HG03103 (cell line): ENCODE measurements at regions not wholly inside any gene's neighbourhood (a gene's known extent, or its start where the extent isn't known, plus 50 kb on each side); places are given as distances from the start of the nearest gene placed in this dataset.
A peak's percentile ranks its signal among the peaks of the same experiment; 100 is the strongest.
"Not testable (repeated sequence)": the region's sequence is repeated elsewhere in the genome, so short reads cannot be mapped to it uniquely, and the experiment has no call there.

ENCODE experiments used
- ATAC-seq: cut with Tn5 transposase; IDR thresholded peaks from one replicate; pipeline ENCODE4 v1.9.1; 2021; ENCODE audit warnings: low read depth; ENCODE audit not compliant: unreplicated experiment

DNA sequence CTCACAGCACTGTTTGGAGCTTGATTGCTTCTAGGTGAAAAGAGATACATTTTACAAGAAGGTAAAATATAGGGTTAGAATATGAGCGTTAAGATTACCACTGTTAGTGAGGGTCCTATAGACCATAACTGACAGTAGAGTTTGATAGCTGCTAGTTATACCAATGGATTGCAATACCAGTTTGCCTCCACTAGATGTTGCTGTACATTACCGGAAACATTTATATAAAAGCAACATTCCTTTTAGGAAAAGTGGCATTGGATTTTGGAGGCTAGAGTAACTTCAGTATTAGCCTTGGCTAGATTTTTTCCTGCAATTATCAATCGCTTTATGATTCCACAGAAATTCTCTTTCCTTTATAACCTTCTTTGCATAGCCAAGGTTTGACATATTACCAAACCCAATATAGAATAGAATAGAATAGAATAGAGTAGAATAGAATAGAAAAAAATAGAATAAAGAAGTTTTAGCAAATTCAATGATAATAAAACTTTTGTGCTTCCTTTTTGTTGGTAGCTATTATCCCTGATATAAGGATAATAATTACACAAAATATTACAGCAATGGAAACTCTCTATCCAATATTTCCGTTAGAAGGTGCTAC lies 1093.6 kb upstream of the ALCAM start:
- ATAC-seq = peak; percentile 79

DNA sequence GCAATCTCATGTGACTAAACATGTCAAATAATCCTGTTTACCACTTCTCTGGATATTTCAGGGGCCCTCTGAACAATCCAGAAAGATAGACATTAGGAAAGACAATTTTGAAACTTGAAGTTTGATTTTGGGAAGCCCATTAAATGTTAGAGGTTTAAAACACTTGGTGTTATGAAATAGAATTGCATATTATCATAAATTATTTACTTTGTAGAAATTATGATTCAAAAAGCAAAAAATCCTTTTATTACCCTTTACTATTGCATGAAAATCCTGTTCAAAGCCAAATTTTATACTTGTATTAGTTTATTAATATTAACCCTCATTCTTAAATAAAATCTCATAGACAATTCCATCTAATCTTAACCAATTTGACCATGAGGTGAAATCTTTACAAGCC lies 1091.5 kb upstream of the ALCAM start:
- no peak for ATAC-seq

- no peak for ATAC-seq
Measured at GRCh38 chr3:104279617-104280016, 1087.1 kb upstream of the ALCAM start.

DNA sequence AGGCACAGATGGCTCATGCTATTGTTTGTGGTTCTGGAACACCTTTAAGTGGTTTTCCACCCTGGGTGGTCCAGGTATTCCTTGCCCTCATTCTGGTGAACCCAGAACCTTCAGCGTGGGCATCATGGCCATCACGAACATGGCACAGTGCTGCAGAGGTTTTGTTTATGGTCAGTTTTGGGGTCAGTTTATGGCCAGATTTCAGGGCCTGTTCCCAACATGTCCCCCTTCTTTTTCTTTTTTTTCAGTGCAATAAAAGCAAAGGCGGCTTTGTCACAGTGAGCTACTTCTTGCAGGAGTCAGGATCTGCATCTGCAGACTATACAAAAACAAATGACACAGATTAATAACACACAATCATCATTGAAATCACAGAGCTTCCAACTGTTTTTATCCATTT lies 1085.0 kb upstream of the ALCAM start:
- ATAC-seq = no peak

GRCh38 chr3:104286645-104287044 lies 1080.1 kb upstream of the ALCAM start:
- no peak for ATAC-seq

- ATAC-seq = no peak
Measured at GRCh38 chr3:104291437-104291851, 1075.3 kb upstream of the ALCAM start.

GRCh38 chr3:104291878-104292277 lies 1074.8 kb upstream of the ALCAM start:
- ATAC-seq = no peak

GRCh38 chr3:104297617-104298016 lies 1069.1 kb upstream of the ALCAM start:
- no peak for ATAC-seq

DNA sequence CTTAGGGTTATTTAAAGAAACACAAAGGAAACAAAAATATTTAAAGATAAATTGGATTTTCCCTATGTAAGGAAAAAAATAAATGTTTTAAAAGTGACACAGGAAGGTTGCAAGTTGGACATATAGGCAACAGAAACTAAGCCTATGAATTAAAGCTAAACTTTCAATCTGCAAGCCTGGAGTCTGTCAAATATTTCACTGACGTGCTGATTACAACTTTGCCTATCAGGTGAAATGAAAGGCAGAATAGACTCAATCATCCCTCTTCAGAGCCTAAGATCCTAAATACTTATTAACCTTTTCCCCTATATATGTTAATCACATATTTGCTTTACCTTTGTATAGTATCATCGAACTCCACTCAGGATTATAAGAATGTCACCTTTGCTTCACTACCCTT lies 1068.0 kb upstream of the ALCAM start:
- no peak for ATAC-seq

- no peak for ATAC-seq
Measured at GRCh38 chr3:104316118-104316517, 1050.6 kb upstream of the ALCAM start.

- no peak for ATAC-seq
Measured at GRCh38 chr3:104323226-104323625, 1043.5 kb upstream of the ALCAM start.

DNA sequence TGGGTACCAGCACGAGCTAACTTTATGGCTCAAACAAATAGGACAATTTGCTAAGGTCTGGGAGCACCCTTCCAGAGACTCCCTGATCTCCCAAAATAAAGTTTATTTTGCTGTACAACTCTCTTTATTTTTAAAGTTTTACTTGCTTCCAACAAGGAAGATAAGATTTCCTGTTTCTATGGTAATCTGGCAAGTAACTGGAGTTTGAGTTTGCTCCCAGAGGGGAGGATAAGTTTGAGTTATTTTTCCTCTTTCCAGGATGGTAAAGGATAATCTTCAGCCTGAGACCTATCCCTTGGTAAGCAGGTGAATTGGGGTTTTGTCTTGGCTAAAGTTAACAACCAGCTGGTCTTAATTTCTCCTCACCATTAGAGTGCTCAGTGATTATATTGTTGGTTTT lies 1019.4 kb upstream of the ALCAM start:
- ATAC-seq = no peak

DNA sequence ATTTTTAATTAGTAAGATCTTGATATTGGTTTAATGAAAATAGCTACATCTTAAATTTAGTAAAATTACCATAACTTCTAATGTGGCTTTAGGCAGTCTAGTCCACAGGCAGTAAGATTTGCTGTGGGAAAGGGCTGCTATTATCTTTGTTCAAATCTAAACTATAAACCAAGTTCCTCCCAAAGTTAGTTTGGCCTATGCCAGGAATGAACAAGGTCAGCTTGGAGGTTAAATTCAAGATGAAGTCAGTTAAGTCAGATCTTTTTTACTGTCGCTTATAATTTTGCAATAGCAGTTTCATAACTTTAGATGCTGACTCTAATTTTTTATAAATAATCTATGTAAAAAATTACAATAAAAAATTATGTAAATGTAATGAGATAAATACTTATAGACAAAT lies 1016.9 kb upstream of the ALCAM start:
- ATAC-seq = no peak

- no peak for ATAC-seq
Measured at GRCh38 chr3:104353951-104354350, 1012.8 kb upstream of the ALCAM start.

DNA sequence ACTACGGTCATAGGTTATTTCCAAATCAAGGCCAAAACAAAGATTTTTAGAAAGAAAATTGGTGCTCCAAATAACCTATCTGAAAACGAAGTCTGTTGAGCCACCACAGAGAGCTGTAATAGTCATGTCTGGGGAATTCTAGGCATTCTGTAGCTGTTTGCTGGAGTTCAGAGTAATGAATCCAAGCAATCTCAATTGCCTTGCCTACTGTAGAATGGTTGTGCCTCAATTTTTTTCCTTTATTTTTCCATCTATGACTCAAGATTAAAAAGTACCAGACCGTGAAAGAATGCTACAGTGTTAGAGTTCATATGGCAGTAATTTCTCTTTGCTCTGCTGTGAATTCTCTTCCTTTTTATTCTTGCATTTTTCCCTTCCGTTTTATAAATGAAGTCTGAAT lies 1007.2 kb upstream of the ALCAM start:
- ATAC-seq = no peak

GRCh38 chr3:104360038-104360437 lies 1006.7 kb upstream of the ALCAM start:
- no peak for ATAC-seq

DNA sequence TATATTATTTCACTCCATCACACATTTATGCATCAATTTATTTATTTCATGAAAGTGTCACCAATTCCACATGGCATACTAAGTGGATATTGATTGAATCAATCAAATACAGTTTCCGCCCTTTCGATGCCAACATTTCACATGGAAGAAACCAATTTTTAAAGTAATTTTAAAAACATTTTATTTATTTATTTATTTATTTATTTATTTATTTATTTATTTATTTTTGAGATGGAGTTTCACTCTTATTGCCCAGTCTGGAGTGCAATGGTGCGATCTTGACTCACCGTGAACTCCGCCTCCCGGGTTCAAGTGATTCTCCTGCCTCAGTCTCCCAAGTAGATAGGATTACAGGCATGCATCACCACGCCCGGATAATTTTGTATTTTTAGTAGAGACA lies 1005.0 kb upstream of the ALCAM start:
- ATAC-seq = not testable (repeated sequence)

GRCh38 chr3:104362319-104362718 lies 1004.4 kb upstream of the ALCAM start:
- no peak for ATAC-seq

GRCh38 chr3:104367000-104367399 lies 999.7 kb upstream of the ALCAM start:
- no peak for ATAC-seq

GRCh38 chr3:104368760-104369159 lies 997.9 kb upstream of the ALCAM start:
- no peak for ATAC-seq

- ATAC-seq = no peak
Measured at GRCh38 chr3:104385421-104385820, 981.3 kb upstream of the ALCAM start.

GRCh38 chr3:104388619-104389018 lies 978.1 kb upstream of the ALCAM start:
- no peak for ATAC-seq

DNA sequence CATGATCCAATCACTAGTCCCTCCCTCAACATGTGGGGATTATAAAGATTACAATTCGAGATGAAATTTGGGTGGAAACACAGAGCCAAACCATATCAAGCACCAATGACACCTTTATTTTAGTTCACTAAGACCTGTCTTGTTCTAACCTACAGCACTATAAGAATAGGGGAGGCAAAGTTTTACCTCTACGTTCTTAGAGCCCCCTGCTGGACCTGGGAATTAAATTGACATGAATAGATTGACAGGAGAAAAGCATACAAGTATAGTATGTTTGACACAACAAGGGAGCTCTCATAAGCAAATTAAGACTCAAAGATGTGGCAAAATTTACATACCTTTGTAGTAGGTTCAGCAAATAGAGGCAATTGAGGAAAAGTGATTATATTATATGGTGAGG lies 974.4 kb upstream of the ALCAM start:
- no peak for ATAC-seq
